GM21576 (cell line): ENCODE measurements at regions not wholly inside any gene's neighbourhood (a gene's known extent, or its start where the extent isn't known, plus 50 kb on each side); places are given as distances from the start of the nearest gene placed in this dataset.
"Not testable (repeated sequence)": the region's sequence is repeated elsewhere in the genome, so short reads cannot be mapped to it uniquely, and the experiment has no call there.

ENCODE experiments used
- ATAC-seq: cut with Tn5 transposase; IDR thresholded peaks from one replicate; pipeline ENCODE4 v1.9.1; 2021; ENCODE audit warnings: mild to moderate bottlenecking, moderate library complexity; ENCODE audit not compliant: unreplicated experiment

GRCh38 chr6:27178860-27179259, 68.6 kb upstream of the PRSS16 start:
- ATAC-seq, result no peak

GRCh38 chr6:27183060-27183832, 64.3 kb upstream of the PRSS16 start:
- ATAC-seq, result no peak

- ATAC-seq, result no peak
Measured at GRCh38 chr6:27187231-27188060, 60.1 kb upstream of the PRSS16 start.

GRCh38 chr6:27188061-27188884, 59.2 kb upstream of the PRSS16 start:
- peak; percentile 81 for ATAC-seq

GRCh38 chr6:27188885-27189418, 58.5 kb upstream of the PRSS16 start:
- ATAC-seq, result peak; percentile 69

- no peak for ATAC-seq
Measured at GRCh38 chr6:27190126-27190525, 57.4 kb upstream of the PRSS16 start.

GRCh38 chr6:27194453-27194852, 53.0 kb upstream of the PRSS16 start:
- not testable (repeated sequence) for ATAC-seq

- ATAC-seq, result not testable (repeated sequence)
Measured at GRCh38 chr6:27195547-27195946, 52.0 kb upstream of the PRSS16 start.
